KMS-11 (cell line): ENCODE measurements at regions not wholly inside any gene's neighbourhood (a gene's known extent, or its start where the extent isn't known, plus 50 kb on each side); places are given as distances from the start of the nearest gene placed in this dataset.
"Not testable (repeated sequence)": the region's sequence is repeated elsewhere in the genome, so short reads cannot be mapped to it uniquely, and the experiment has no call there.

ENCODE experiments used
- H2AFZ ChIP-seq: fragments of 200-600 bp; sonication (generic); 2 replicates; pipeline ENCODE4 v1.6.1; 2016; ENCODE audit warnings: antibody characterized with exemption, mixed run types, low read depth
- H3K27ac ChIP-seq: fragments of 200-600 bp; sonication (generic); 2 replicates; pipeline ENCODE4 v1.6.1; 2016; ENCODE audit warnings: mild to moderate bottlenecking, mixed run types
- H3K27me3 ChIP-seq: fragments of 200-600 bp; sonication (generic); 2 replicates; pipeline ENCODE4 v1.6.1; 2017; ENCODE audit warnings: mild to moderate bottlenecking, low read depth, mixed run types, moderate library complexity; ENCODE audit not compliant: insufficient read depth
- H3K36me3 ChIP-seq: fragments of 200-600 bp; sonication (generic); 2 replicates; pipeline ENCODE4 v1.6.1; 2017; ENCODE audit warnings: mild to moderate bottlenecking, mixed run types; ENCODE audit not compliant: insufficient read depth
- H3K4me1 ChIP-seq: fragments of 200-600 bp; sonication (generic); 2 replicates; pipeline ENCODE4 v1.6.1; 2016; ENCODE audit warnings: mild to moderate bottlenecking, low read depth, mixed run types; ENCODE audit not compliant: poor library complexity, severe bottlenecking
- H3K4me2 ChIP-seq: fragments of 200-600 bp; sonication (generic); 2 replicates; pipeline ENCODE4 v1.7.0; 2016; ENCODE audit warnings: mild to moderate bottlenecking, mixed run types
- H3K4me3 ChIP-seq: fragments of 200-600 bp; sonication (generic); IDR thresholded peaks from 2 replicates; pipeline ENCODE4 v1.6.1; 2017; ENCODE audit warnings: low read depth, low read length, mixed read lengths; ENCODE audit not compliant: insufficient read depth
- H3K79me2 ChIP-seq: fragments of 200-600 bp; sonication (generic); 2 replicates; pipeline ENCODE4 v1.6.1; 2016; ENCODE audit warnings: low read depth, mixed run types; ENCODE audit not compliant: insufficient read depth
- H3K9ac ChIP-seq: fragments of 200-600 bp; sonication (generic); 2 replicates; pipeline ENCODE4 v1.6.1; 2016; ENCODE audit warnings: mild to moderate bottlenecking, mixed run types
- H4K20me1 ChIP-seq: fragments of 200-600 bp; sonication (generic); 2 replicates; pipeline ENCODE4 v1.6.1; 2016; ENCODE audit warnings: mild to moderate bottlenecking, mixed run types; ENCODE audit not compliant: insufficient read depth
- CTCF ChIP-seq: fragments of 200-600 bp; sonication (generic); conservative IDR thresholded peaks from 2 replicates; pipeline ENCODE4 v1.6.1; 2017; ENCODE audit warnings: low read depth, mild to moderate bottlenecking, antibody characterized with exemption, low read length, moderate library complexity, mixed read lengths

GRCh38 chr4:66367043-66367660, 696.9 kb upstream of the EPHA5 start:
- H3K4me3 ChIP-seq: no peak overlapping the region

GRCh38 chr4:66360395-66360794, 690.1 kb upstream of the EPHA5 start:
- H3K27me3 ChIP-seq, H3K4me1 ChIP-seq, H4K20me1 ChIP-seq, H3K27ac ChIP-seq, H3K36me3 ChIP-seq, H2AFZ ChIP-seq, H3K4me3 ChIP-seq, H3K79me2 ChIP-seq, H3K9ac ChIP-seq, H3K4me2 ChIP-seq: not testable (repeated sequence)

More at GRCh38 chr4:66367043-66367660, 696.9 kb upstream of the EPHA5 start:
- Histone ChIP-seq H3K27ac (no peak overlapping the region), H2AFZ (no peak overlapping the region), H3K36me3 (no peaks in the 10 kb centered on the region), H3K4me2 (no peak overlapping the region), H3K9ac (no peak overlapping the region), H4K20me1 (no peaks in the 10 kb centered on the region), H3K4me1 (no peaks in the 10 kb centered on the region), H3K79me2 (no peaks in the 10 kb centered on the region), H3K27me3 (no peaks in the 10 kb centered on the region)
- TF ChIP-seq CTCF: no peak

GRCh38 chr4:66357316-66357715, 687.0 kb upstream of the EPHA5 start:
- no peaks in the 10 kb centered on the region for H3K27me3 ChIP-seq
- H4K20me1 ChIP-seq: no peaks in the 10 kb centered on the region
- no peak overlapping the region for H3K9ac ChIP-seq
- H2AFZ ChIP-seq: no peak overlapping the region
- no peaks in the 10 kb centered on the region for H3K4me1 ChIP-seq
- no peak overlapping the region for H3K4me3 ChIP-seq
- no peak for TF ChIP-seq CTCF
- H3K36me3 ChIP-seq: no peaks in the 10 kb centered on the region
- no peak overlapping the region for H3K27ac ChIP-seq
- H3K79me2 ChIP-seq: no peaks in the 10 kb centered on the region
- H3K4me2 ChIP-seq: no peak overlapping the region

GRCh38 chr4:66355328-66355727, 685.0 kb upstream of the EPHA5 start:
- Histone ChIP-seq H4K20me1 (no peaks in the 10 kb centered on the region), H3K4me3 (no peak overlapping the region), H3K9ac (no peak overlapping the region), H3K79me2 (no peaks in the 10 kb centered on the region), H3K36me3 (no peaks in the 10 kb centered on the region), H3K27ac (no peak overlapping the region), H3K4me1 (no peaks in the 10 kb centered on the region), H3K27me3 (no peaks in the 10 kb centered on the region), H3K4me2 (no peak overlapping the region), H2AFZ (no peak overlapping the region)
- TF ChIP-seq CTCF: no peak

GRCh38 chr4:66351761-66352160, 681.5 kb upstream of the EPHA5 start:
- H3K79me2 ChIP-seq: no peaks in the 10 kb centered on the region
- H2AFZ ChIP-seq: no peak overlapping the region
- H3K4me3 ChIP-seq: no peak overlapping the region
- no peak overlapping the region for H3K9ac ChIP-seq
- H4K20me1 ChIP-seq: no peaks in the 10 kb centered on the region
- no peak overlapping the region for H3K27ac ChIP-seq
- H3K4me2 ChIP-seq: no peak overlapping the region
- no peak for TF ChIP-seq CTCF
- H3K27me3 ChIP-seq: no peaks in the 10 kb centered on the region
- no peaks in the 10 kb centered on the region for H3K36me3 ChIP-seq
- H3K4me1 ChIP-seq: no peaks in the 10 kb centered on the region
